HG03045 (cell line): ENCODE measurements at regions not wholly inside any gene's neighbourhood (a gene's known extent, or its start where the extent isn't known, plus 50 kb on each side); places are given as distances from the start of the nearest gene placed in this dataset.

Source experiments
- ATAC-seq: cut with Tn5 transposase; IDR thresholded peaks from one replicate; pipeline ENCODE4 v1.9.1; 2021; ENCODE audit warnings: mild to moderate bottlenecking, moderate library complexity; ENCODE audit not compliant: unreplicated experiment

GRCh38 chr7:144997512-144997911 is 161.7 kb upstream of the TPK1 start:
- ATAC-seq = no peak

- ATAC-seq = no peak
Measured at GRCh38 chr7:144995495-144995894, 159.6 kb upstream of the TPK1 start.

GRCh38 chr7:144991041-144991440 is 155.2 kb upstream of the TPK1 start:
- ATAC-seq = no peak

GRCh38 chr7:144987686-144988085 is 151.8 kb upstream of the TPK1 start:
- no peak for ATAC-seq

GRCh38 chr7:144982133-144982532 is 146.3 kb upstream of the TPK1 start:
- no peak for ATAC-seq

GRCh38 chr7:144975882-144976281 is 140.0 kb upstream of the TPK1 start:
- no peak for ATAC-seq

- ATAC-seq = no peak
Measured at GRCh38 chr7:144969787-144970186, 133.9 kb upstream of the TPK1 start.

- ATAC-seq = no peak
Measured at GRCh38 chr7:144960763-144961162, 124.9 kb upstream of the TPK1 start.

- no peak for ATAC-seq
Measured at GRCh38 chr7:144957998-144958397, 122.1 kb upstream of the TPK1 start.

- ATAC-seq = no peak
Measured at GRCh38 chr7:144955422-144955821, 119.6 kb upstream of the TPK1 start.

GRCh38 chr7:144941127-144941526 is 105.3 kb upstream of the TPK1 start:
- no peak for ATAC-seq

GRCh38 chr7:144937199-144937598 is 101.3 kb upstream of the TPK1 start:
- ATAC-seq = no peak

GRCh38 chr7:144936314-144936713 is 100.5 kb upstream of the TPK1 start:
- ATAC-seq = no peak

- no peak for ATAC-seq
Measured at GRCh38 chr7:144910411-144910810, 74.6 kb upstream of the TPK1 start.

GRCh38 chr7:144908943-144909556 is 73.2 kb upstream of the TPK1 start:
- no peak for ATAC-seq

- no peak for ATAC-seq
Measured at GRCh38 chr7:144908324-144908723, 72.5 kb upstream of the TPK1 start.

GRCh38 chr7:144907577-144907976 is 71.7 kb upstream of the TPK1 start:
- peak; percentile 45 for ATAC-seq

GRCh38 chr7:144903201-144903600 is 67.3 kb upstream of the TPK1 start:
- no peak for ATAC-seq

- no peak for ATAC-seq
Measured at GRCh38 chr7:144892761-144893160, 56.9 kb upstream of the TPK1 start.
